ENCODE measurements at regions not wholly inside any gene's neighbourhood (a gene's known extent, or its start where the extent isn't known, plus 50 kb on each side); places are given as distances from the start of the nearest gene placed in this dataset.
"Not testable (repeated sequence)": the region's sequence is repeated elsewhere in the genome, so short reads cannot be mapped to it uniquely, and the experiment has no call there.

- no peak for DNase-seq (ENCODE audit: extremely low read depth in 1 of 11, low read depth in 9 of 11, low spot score in 4 of 11)
These were observed 422.9 kb upstream of the AMELY start for GRCh38 chrY:7334449-7334848.

GRCh38 chrY:7326296-7327246 lies 415.0 kb upstream of the AMELY start:
- no peak for DNase-seq (ENCODE audit: extremely low read depth in 1 of 11, low read depth in 9 of 11, low spot score in 4 of 11)

- DNase-seq (ENCODE audit: extremely low read depth in 1 of 11, low read depth in 9 of 11, low spot score in 4 of 11) = no peak
These were observed 414.0 kb upstream of the AMELY start for GRCh38 chrY:7325531-7325930.

GRCh38 chrY:7320751-7321150 lies 409.2 kb upstream of the AMELY start:
- no peak for DNase-seq (ENCODE audit: extremely low read depth in 1 of 11, low read depth in 9 of 11, low spot score in 4 of 11)

- DNase-seq (ENCODE audit: extremely low read depth in 1 of 11, low read depth in 9 of 11, low spot score in 4 of 11) = not testable (repeated sequence)
These were observed 408.6 kb upstream of the AMELY start for GRCh38 chrY:7320171-7320570.

GRCh38 chrY:7318122-7318521 lies 406.6 kb upstream of the AMELY start:
- no peak for DNase-seq (ENCODE audit: extremely low read depth in 1 of 11, low read depth in 9 of 11, low spot score in 4 of 11)

GRCh38 chrY:7317571-7317970 lies 406.0 kb upstream of the AMELY start:
- no peak for DNase-seq (ENCODE audit: extremely low read depth in 1 of 11, low read depth in 9 of 11, low spot score in 4 of 11)

- no peak for DNase-seq (ENCODE audit: extremely low read depth in 1 of 11, low read depth in 9 of 11, low spot score in 4 of 11)
These were observed 399.1 kb upstream of the AMELY start for GRCh38 chrY:7310482-7311269.

GRCh38 chrY:7308816-7309215 lies 397.3 kb upstream of the AMELY start:
- no peak for DNase-seq (ENCODE audit: extremely low read depth in 1 of 11, low read depth in 9 of 11, low spot score in 4 of 11)

GRCh38 chrY:7302306-7302705 lies 390.8 kb upstream of the AMELY start:
- no peak for DNase-seq (ENCODE audit: extremely low read depth in 1 of 11, low read depth in 9 of 11, low spot score in 4 of 11)

GRCh38 chrY:7299960-7300359 lies 388.4 kb upstream of the AMELY start:
- no peak for DNase-seq (ENCODE audit: extremely low read depth in 1 of 11, low read depth in 9 of 11, low spot score in 4 of 11)

GRCh38 chrY:7292113-7292512 lies 380.6 kb upstream of the AMELY start:
- DNase-seq (ENCODE audit: extremely low read depth in 1 of 11, low read depth in 9 of 11, low spot score in 4 of 11) = no peak

- no peak for DNase-seq (ENCODE audit: extremely low read depth in 1 of 11, low read depth in 9 of 11, low spot score in 4 of 11)
These were observed 378.6 kb upstream of the AMELY start for GRCh38 chrY:7289889-7290833.

- DNase-seq (ENCODE audit: extremely low read depth in 1 of 11, low read depth in 9 of 11, low spot score in 4 of 11) = no peak
These were observed 377.1 kb upstream of the AMELY start for GRCh38 chrY:7288611-7289010.

- DNase-seq (ENCODE audit: extremely low read depth in 1 of 11, low read depth in 9 of 11, low spot score in 4 of 11) = not testable (repeated sequence)
These were observed 376.4 kb upstream of the AMELY start for GRCh38 chrY:7287963-7288362.

- DNase-seq (ENCODE audit: extremely low read depth in 1 of 11, low read depth in 9 of 11, low spot score in 4 of 11) = no peak
These were observed 373.8 kb upstream of the AMELY start for GRCh38 chrY:7285388-7285787.

GRCh38 chrY:7283001-7283400 lies 371.4 kb upstream of the AMELY start:
- no peak for DNase-seq (ENCODE audit: extremely low read depth in 1 of 11, low read depth in 9 of 11, low spot score in 4 of 11)

GRCh38 chrY:7280151-7280740 lies 368.7 kb upstream of the AMELY start:
- not testable (repeated sequence) for DNase-seq (ENCODE audit: extremely low read depth in 1 of 11, low read depth in 9 of 11, low spot score in 4 of 11)

- no peak for DNase-seq (ENCODE audit: extremely low read depth in 1 of 11, low read depth in 9 of 11, low spot score in 4 of 11)
These were observed 364.2 kb upstream of the AMELY start for GRCh38 chrY:7275751-7276150.
